Epidermal melanocyte (primary cell): ENCODE measurements at regions not wholly inside any gene's neighbourhood (a gene's known extent, or its start where the extent isn't known, plus 50 kb on each side); places are given as distances from the start of the nearest gene placed in this dataset.

Experiments
- DNase-seq: peaks from one replicate; pipeline ENCODE4 v3.0.0; 2011; ENCODE audit warnings: low spot score; ENCODE audit not compliant: insufficient read length

- no peak for DNase-seq
Measured at GRCh38 chr6:91031581-91031980, 444.7 kb upstream of the MAP3K7 start.

- no peak for DNase-seq
Measured at GRCh38 chr6:91029211-91029610, 442.3 kb upstream of the MAP3K7 start.

GRCh38 chr6:91023529-91023928 is 436.7 kb upstream of the MAP3K7 start:
- DNase-seq, result no peak

GRCh38 chr6:91020744-91021143 is 433.9 kb upstream of the MAP3K7 start:
- no peak for DNase-seq

- DNase-seq, result no peak
Measured at GRCh38 chr6:91018586-91018985, 431.7 kb upstream of the MAP3K7 start.

GRCh38 chr6:91013511-91013910 is 426.6 kb upstream of the MAP3K7 start:
- no peak for DNase-seq

GRCh38 chr6:90997076-90997475 is 410.2 kb upstream of the MAP3K7 start:
- no peak for DNase-seq

GRCh38 chr6:90993770-90994169 is 406.9 kb upstream of the MAP3K7 start:
- DNase-seq, result no peak

- no peak for DNase-seq
Measured at GRCh38 chr6:90989763-90990162, 402.9 kb upstream of the MAP3K7 start.

GRCh38 chr6:90984066-90984465 is 397.2 kb upstream of the MAP3K7 start:
- DNase-seq, result no peak

- DNase-seq, result no peak
Measured at GRCh38 chr6:90983462-90983861, 396.6 kb upstream of the MAP3K7 start.

GRCh38 chr6:90982581-90982980 is 395.7 kb upstream of the MAP3K7 start:
- no peak for DNase-seq

- no peak for DNase-seq
Measured at GRCh38 chr6:90982051-90982450, 395.2 kb upstream of the MAP3K7 start.

GRCh38 chr6:90978046-90978445 is 391.2 kb upstream of the MAP3K7 start:
- no peak for DNase-seq

GRCh38 chr6:90977513-90977912 is 390.6 kb upstream of the MAP3K7 start:
- DNase-seq, result no peak

- no peak for DNase-seq
Measured at GRCh38 chr6:90976341-90976740, 389.5 kb upstream of the MAP3K7 start.

GRCh38 chr6:90975741-90976140 is 388.9 kb upstream of the MAP3K7 start:
- no peak for DNase-seq

- no peak for DNase-seq
Measured at GRCh38 chr6:90973188-90973587, 386.3 kb upstream of the MAP3K7 start.

GRCh38 chr6:90970672-90971071 is 383.8 kb upstream of the MAP3K7 start:
- DNase-seq, result no peak

GRCh38 chr6:90967471-90967870 is 380.6 kb upstream of the MAP3K7 start:
- DNase-seq, result no peak

GRCh38 chr6:90960324-90960723 is 373.5 kb upstream of the MAP3K7 start:
- no peak for DNase-seq

- no peak for DNase-seq
Measured at GRCh38 chr6:90955246-90955645, 368.4 kb upstream of the MAP3K7 start.

- no peak for DNase-seq
Measured at GRCh38 chr6:90953405-90954161, 366.7 kb upstream of the MAP3K7 start.

GRCh38 chr6:90952176-90952575 is 365.3 kb upstream of the MAP3K7 start:
- DNase-seq, result no peak
